DOHH2 (cell line): ENCODE measurements at regions not wholly inside any gene's neighbourhood (a gene's known extent, or its start where the extent isn't known, plus 50 kb on each side); places are given as distances from the start of the nearest gene placed in this dataset.

Experiments
- H3F3A ChIP-seq: fragments of 200-600 bp; sonication (generic), shearing (Covaris generic); 2 replicates; pipeline ENCODE4 v1.6.0; 2016; ENCODE audit warnings: antibody characterized with exemption, mild to moderate bottlenecking; ENCODE audit not compliant: control insufficient read depth, insufficient read depth
- H3K27ac ChIP-seq: fragments of 200-600 bp; sonication (generic); 2 replicates; pipeline ENCODE4 v1.5.1; 2014; ENCODE audit warnings: low read depth, mild to moderate bottlenecking, low read length, moderate library complexity
- H3K27me3 ChIP-seq: fragments of 200-600 bp; sonication (generic); 2 replicates; pipeline ENCODE4 v1.6.1; 2014; ENCODE audit warnings: mild to moderate bottlenecking, low read length, mixed read lengths; ENCODE audit not compliant: control insufficient read depth
- H3K36me3 ChIP-seq: fragments of 200-600 bp; sonication (generic); 2 replicates; pipeline ENCODE4 v1.6.1; 2014; ENCODE audit warnings: mild to moderate bottlenecking, low read length, moderate library complexity, mixed read lengths; ENCODE audit not compliant: control insufficient read depth
- H3K4me1 ChIP-seq: fragments of 200-600 bp; sonication (generic); 2 replicates; pipeline ENCODE4 v1.6.1; 2014; ENCODE audit warnings: mild to moderate bottlenecking, low read length, mixed read lengths; ENCODE audit not compliant: control insufficient read depth
- H3K4me2 ChIP-seq: fragments of 200-600 bp; sonication (generic); 2 replicates; pipeline ENCODE4 v1.6.0; 2014; ENCODE audit warnings: mild to moderate bottlenecking, low read length, moderate library complexity
- H3K4me3 ChIP-seq: fragments of 200-600 bp; sonication (generic); 2 replicates; pipeline ENCODE4 v1.5.1; 2014; ENCODE audit warnings: mild to moderate bottlenecking, low read length, mixed read lengths
- H3K79me2 ChIP-seq: fragments of 200-600 bp; sonication (generic); 2 replicates; pipeline ENCODE4 v1.6.1; 2014; ENCODE audit warnings: mild to moderate bottlenecking, low read length, mixed read lengths; ENCODE audit not compliant: control insufficient read depth
- H3K9me2 ChIP-seq: fragments of 200-600 bp; sonication (generic); replicated peaks from 2 replicates; pipeline ENCODE4 v1.6.1; 2014; ENCODE audit warnings: mild to moderate bottlenecking, low read length, mixed read lengths; ENCODE audit not compliant: control insufficient read depth
- H3K9me3 ChIP-seq: fragments of 200-600 bp; sonication (generic); 2 replicates; pipeline ENCODE4 v1.6.1; 2014; ENCODE audit warnings: antibody characterized with exemption, low read length, mixed read lengths; ENCODE audit not compliant: control insufficient read depth, insufficient read depth
- H4K20me1 ChIP-seq: fragments of 200-600 bp; sonication (generic); 2 replicates; pipeline ENCODE4 v1.6.0; 2014; ENCODE audit warnings: low read depth, mild to moderate bottlenecking, antibody characterized with exemption, low read length, moderate library complexity; ENCODE audit not compliant: control insufficient read depth, insufficient read depth
- EZH2phosphoT487 ChIP-seq: fragments of 200-600 bp; sonication (generic); IDR thresholded peaks from 2 replicates; pipeline ENCODE4 v1.6.1; 2017; ENCODE audit warnings: borderline replicate concordance, mild to moderate bottlenecking, antibody characterized with exemption, low read length, moderate library complexity, mixed read lengths
- TF ChIP-seq, protein P1 (sequence below): fragments of 200-600 bp; sonication (generic); IDR thresholded peaks from one replicate; pipeline ENCODE4 v1.5.1; 2014; ENCODE audit warnings: antibody characterized with exemption, mild to moderate bottlenecking, low read depth, low read length; ENCODE audit not compliant: poor library complexity, severe bottlenecking

DNA sequence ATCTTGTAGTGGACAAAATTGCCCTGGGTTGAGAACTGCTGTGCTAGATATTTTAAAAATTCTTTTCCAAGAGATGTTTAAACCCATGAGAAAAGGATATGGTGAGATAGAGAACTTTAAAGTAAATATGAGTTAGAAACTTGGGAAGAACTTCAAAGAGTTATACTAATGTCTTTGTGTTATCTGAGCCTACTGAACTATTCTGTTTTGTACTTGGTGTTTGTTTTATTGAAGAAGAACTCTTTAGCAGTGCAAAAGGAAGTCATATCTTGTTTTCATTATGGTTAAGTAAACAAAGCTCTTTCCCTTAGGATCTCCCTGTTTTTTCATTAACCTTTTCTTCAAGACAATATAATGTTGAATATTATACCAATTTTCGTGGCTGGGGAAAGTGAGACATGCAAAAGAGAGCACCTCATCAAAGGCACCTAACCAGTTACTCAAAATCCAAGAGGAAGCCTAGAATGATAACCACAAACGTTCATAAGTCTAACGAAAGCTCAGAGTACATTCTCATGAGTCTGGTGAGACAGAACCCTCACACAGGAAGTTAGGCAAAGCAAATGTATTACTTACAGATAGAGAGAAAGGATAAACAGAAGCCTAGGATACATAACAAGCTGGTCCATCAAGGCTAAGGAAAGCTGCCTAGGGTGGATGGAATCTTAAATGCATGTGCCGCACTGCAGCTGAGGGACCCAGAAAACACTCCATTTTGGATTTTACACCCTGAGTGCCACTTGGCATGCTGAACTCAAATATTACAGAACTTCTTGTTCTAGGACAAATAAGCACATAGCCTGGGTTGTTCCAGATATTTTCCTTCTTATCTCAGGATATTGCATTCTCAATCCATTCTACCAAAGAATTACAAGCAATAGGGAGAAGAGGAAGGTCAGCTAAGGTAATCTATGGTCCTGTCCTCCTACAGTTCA is 112.5 kb upstream of the ANO3 start:
- H3K4me3 ChIP-seq = no peak overlapping the region
- H3K4me1 ChIP-seq = no peaks in the 10 kb centered on the region
- no peak overlapping the region for H3K4me2 ChIP-seq
- no peak overlapping the region for H3K27ac ChIP-seq
- no peaks in the 10 kb centered on the region for H3F3A ChIP-seq
- H3K9me3 ChIP-seq = no peaks in the 10 kb centered on the region; the same call in 1 of the 2 replicates
- TF ChIP-seq, protein P1, sequence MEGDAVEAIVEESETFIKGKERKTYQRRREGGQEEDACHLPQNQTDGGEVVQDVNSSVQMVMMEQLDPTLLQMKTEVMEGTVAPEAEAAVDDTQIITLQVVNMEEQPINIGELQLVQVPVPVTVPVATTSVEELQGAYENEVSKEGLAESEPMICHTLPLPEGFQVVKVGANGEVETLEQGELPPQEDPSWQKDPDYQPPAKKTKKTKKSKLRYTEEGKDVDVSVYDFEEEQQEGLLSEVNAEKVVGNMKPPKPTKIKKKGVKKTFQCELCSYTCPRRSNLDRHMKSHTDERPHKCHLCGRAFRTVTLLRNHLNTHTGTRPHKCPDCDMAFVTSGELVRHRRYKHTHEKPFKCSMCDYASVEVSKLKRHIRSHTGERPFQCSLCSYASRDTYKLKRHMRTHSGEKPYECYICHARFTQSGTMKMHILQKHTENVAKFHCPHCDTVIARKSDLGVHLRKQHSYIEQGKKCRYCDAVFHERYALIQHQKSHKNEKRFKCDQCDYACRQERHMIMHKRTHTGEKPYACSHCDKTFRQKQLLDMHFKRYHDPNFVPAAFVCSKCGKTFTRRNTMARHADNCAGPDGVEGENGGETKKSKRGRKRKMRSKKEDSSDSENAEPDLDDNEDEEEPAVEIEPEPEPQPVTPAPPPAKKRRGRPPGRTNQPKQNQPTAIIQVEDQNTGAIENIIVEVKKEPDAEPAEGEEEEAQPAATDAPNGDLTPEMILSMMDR = no peak
- TF ChIP-seq EZH2phosphoT487 = no peak
- no peaks in the 10 kb centered on the region for H4K20me1 ChIP-seq
- no peaks in the 10 kb centered on the region for H3K27me3 ChIP-seq
- H3K79me2 ChIP-seq = no peaks in the 10 kb centered on the region
- H3K9me2 ChIP-seq = no peaks in the 10 kb centered on the region
- no peaks in the 10 kb centered on the region for H3K36me3 ChIP-seq

DNA sequence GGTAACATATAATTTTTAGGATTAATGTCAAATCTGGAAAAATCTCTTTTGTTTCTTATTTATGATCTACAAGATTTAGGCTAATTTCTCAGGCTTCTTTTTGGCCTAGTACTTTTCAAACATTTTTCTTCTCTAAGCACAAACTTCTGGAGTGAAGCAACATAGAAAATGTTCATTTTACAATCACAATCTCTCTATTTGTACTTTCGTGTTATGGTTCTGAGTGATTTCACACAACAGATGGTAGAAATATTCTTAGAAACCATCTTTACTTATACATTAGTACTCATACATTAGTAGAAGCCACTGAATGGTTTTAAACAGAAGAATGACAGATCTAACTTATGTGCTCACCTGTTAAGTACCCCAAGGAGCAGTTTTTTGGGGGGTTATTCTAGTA is 106.3 kb upstream of the ANO3 start:
- no peaks in the 10 kb centered on the region for H3K9me2 ChIP-seq
- H3K9me3 ChIP-seq = no peaks in the 10 kb centered on the region; the same call in 1 of the 2 replicates
- no peaks in the 10 kb centered on the region for H3F3A ChIP-seq
- H3K4me3 ChIP-seq = no peak overlapping the region
- H3K79me2 ChIP-seq = no peaks in the 10 kb centered on the region
- H3K27me3 ChIP-seq = no peaks in the 10 kb centered on the region
- no peaks in the 10 kb centered on the region for H3K36me3 ChIP-seq
- peaks cover 20% of the 10 kb centered on the region for H3K4me1 ChIP-seq
- no peaks in the 10 kb centered on the region for H4K20me1 ChIP-seq
- TF ChIP-seq, protein P1 = no peak
- TF ChIP-seq EZH2phosphoT487 = no peak
- H3K27ac ChIP-seq = no peak overlapping the region
- H3K4me2 ChIP-seq = no peak overlapping the region

DNA sequence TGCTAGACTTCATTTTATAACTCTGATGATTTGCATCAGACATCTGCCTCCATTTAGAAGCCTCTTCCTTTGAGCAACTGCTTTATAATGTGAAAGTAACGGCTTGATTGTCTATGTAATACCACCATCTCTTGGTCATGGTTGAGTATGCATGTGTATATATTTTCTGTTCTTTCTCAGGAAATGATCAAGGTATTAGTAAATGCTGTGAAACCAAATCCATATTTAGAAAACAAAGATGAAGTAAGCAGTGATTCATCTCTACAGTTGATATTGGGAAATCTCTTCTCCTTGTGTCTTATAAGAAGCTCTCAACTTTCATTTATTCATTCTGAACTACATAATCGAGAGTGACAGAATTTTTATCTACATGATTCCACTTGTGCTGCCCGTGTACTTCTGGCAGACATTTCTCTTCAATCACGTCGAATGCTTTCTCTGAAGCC is 104.6 kb upstream of the ANO3 start:
- Histone ChIP-seq H3K9me2 (no peaks in the 10 kb centered on the region), H3K9me3 (no peaks in the 10 kb centered on the region; the same call in 1 of the 2 replicates), H3K4me1 (peaks cover 20% of the 10 kb centered on the region), H3K79me2 (no peaks in the 10 kb centered on the region), H3F3A (no peaks in the 10 kb centered on the region), H3K4me3 (peak overlapping the region; percentile 22; the same call in 1 of the 2 replicates), H3K4me2 (peak overlapping the region; percentile 56), H3K36me3 (no peaks in the 10 kb centered on the region), H3K27me3 (no peaks in the 10 kb centered on the region), H3K27ac (no peak overlapping the region), H4K20me1 (no peaks in the 10 kb centered on the region)
- TF ChIP-seq, protein P1 = peak; percentile 73
- TF ChIP-seq EZH2phosphoT487 = no peak
